ENCODE measurements at regions not wholly inside any gene's neighbourhood (a gene's known extent, or its start where the extent isn't known, plus 50 kb on each side); places are given as distances from the start of the nearest gene placed in this dataset.

- no peak overlapping the region for H3K4me3 ChIP-seq (ENCODE audit: low read length)
- no peak for DNase-seq (ENCODE audit: low read depth)
- TF ChIP-seq CTCF (conservative IDR thresholded peaks at IDR 0.05; ENCODE audit: low read length): no peak
Measured at GRCh38 chr22:26990503-26991189, 333.3 kb downstream of the MIAT start.

- H3K4me3 ChIP-seq (ENCODE audit: low read length): no peak overlapping the region
- no peak for TF ChIP-seq CTCF (conservative IDR thresholded peaks at IDR 0.05; ENCODE audit: low read length)
- DNase-seq (ENCODE audit: low read depth): no peak
Measured at GRCh38 chr22:26992556-26992955, 335.2 kb downstream of the MIAT start.

GRCh38 chr22:26993886-26994285, 336.5 kb downstream of the MIAT start:
- no peak for DNase-seq (ENCODE audit: low read depth)
- TF ChIP-seq CTCF (conservative IDR thresholded peaks at IDR 0.05; ENCODE audit: low read length): no peak
- no peak overlapping the region for H3K4me3 ChIP-seq (ENCODE audit: low read length)

- TF ChIP-seq CTCF (conservative IDR thresholded peaks at IDR 0.05; ENCODE audit: low read length): no peak
- H3K4me3 ChIP-seq (ENCODE audit: low read length): no peak overlapping the region
- no peak for DNase-seq (ENCODE audit: low read depth)
Measured at GRCh38 chr22:26994801-26995200, 337.4 kb downstream of the MIAT start.

GRCh38 chr22:26995235-26995634, 337.8 kb downstream of the MIAT start:
- no peak for DNase-seq (ENCODE audit: low read depth)

GRCh38 chr22:26996154-26996553, 338.8 kb downstream of the MIAT start:
- no peak overlapping the region for H3K4me3 ChIP-seq (ENCODE audit: low read length)
- no peak for DNase-seq (ENCODE audit: low read depth)
- TF ChIP-seq CTCF (conservative IDR thresholded peaks at IDR 0.05; ENCODE audit: low read length): no peak

More at GRCh38 chr22:26995235-26995634, 337.8 kb downstream of the MIAT start:
- H3K4me3 ChIP-seq (ENCODE audit: low read length): no peak overlapping the region
- TF ChIP-seq CTCF (conservative IDR thresholded peaks at IDR 0.05; ENCODE audit: low read length): no peak

GRCh38 chr22:26998129-26998528, 340.7 kb downstream of the MIAT start:
- TF ChIP-seq CTCF (conservative IDR thresholded peaks at IDR 0.05; ENCODE audit: low read length): no peak
- peak; percentile 67 for DNase-seq (ENCODE audit: low read depth)
- H3K4me3 ChIP-seq (ENCODE audit: low read length): no peak overlapping the region

All from AG10803 (cell line).